ENCODE measurements at regions not wholly inside any gene's neighbourhood (a gene's known extent, or its start where the extent isn't known, plus 50 kb on each side); places are given as distances from the start of the nearest gene placed in this dataset.

- H3K27ac ChIP-seq = peak overlapping the region in 1 of 4 donors; percentile 2
- H3K9me3 ChIP-seq = no peaks in the 10 kb centered on the region
- DNase-seq (no peak), ATAC-seq (no peak)
- in situ Hi-C loops (cut with MboI; ENCODE audit: low sequenced_read_pairs in 4 of 4) (no loop called here), intact Hi-C loops (cut with DNase I; ENCODE audit: low total_unique reads) (no loop called here)
- no peaks in the 10 kb centered on the region for H3K27me3 ChIP-seq
- H3K36me3 ChIP-seq = no peaks in the 10 kb centered on the region
- no peak overlapping the region for H3K4me3 ChIP-seq
- H3K4me1 ChIP-seq = peaks cover 0 to 11% of the 10 kb centered on the region in 2 donors
- no peak for TF ChIP-seq POLR2A (IDR thresholded peaks at IDR 0.05)
These were observed 121.0 kb upstream of the HAAO start for GRCh38 chr2:42913280-42913878.

DNA sequence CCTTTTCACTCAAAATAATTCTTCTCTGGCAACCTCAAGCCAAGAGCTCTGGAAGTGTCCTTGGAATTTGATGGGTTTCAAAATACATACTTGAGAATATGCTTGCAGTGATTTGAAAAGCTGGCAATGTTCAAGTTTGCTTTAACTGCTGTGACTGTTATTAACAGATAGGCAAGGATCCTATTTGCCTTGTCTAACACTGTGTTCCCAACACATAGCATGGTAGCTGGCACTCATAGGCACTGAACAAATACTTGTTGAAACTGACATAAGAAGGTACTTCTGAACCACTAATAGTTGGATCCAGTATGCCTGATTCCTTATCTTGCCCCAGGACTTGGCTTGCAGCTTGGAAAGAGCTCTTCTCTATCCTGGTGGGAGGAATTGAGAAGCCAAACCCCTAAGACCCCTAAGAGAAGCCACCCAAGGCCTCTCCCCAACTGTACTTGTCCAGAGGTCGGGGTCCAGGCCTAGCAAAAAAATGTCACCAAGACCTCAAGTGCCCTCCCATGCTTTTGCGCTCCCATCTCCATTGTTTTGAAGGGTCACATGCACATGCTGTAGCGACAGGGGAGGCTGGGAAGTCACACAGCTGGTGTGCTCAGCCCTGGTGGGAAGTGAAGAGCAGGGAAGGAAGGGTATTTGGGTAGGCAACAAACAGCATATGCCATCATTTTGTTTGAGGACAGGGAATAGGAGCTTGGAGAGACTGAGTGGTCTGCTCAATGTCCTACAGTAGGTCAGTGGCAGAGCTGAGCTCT, 118.4 kb upstream of the HAAO start:
- intact Hi-C loops (cut with DNase I; ENCODE audit: low total_unique reads) (no loop called here), in situ Hi-C loops (cut with MboI; ENCODE audit: low sequenced_read_pairs in 4 of 4) (no loop called here)
- TF ChIP-seq POLR2A (IDR thresholded peaks at IDR 0.05) (no peak), CTCF (IDR thresholded peaks at IDR 0.05 in 4 of 5, conservative IDR thresholded peaks at IDR 0.05 in 1 of 5) (no peak)
- H3K9me3 ChIP-seq = no peaks in the 10 kb centered on the region
- DNase-seq (no peak), ATAC-seq (no peak)
- H3K27ac ChIP-seq = no peak overlapping the region
- peaks cover 22 to 29% of the 10 kb centered on the region in 2 donors for H3K4me1 ChIP-seq
- H3K4me3 ChIP-seq = no peak overlapping the region
- no peaks in the 10 kb centered on the region for H3K27me3 ChIP-seq
- no peaks in the 10 kb centered on the region for H3K36me3 ChIP-seq

DNA sequence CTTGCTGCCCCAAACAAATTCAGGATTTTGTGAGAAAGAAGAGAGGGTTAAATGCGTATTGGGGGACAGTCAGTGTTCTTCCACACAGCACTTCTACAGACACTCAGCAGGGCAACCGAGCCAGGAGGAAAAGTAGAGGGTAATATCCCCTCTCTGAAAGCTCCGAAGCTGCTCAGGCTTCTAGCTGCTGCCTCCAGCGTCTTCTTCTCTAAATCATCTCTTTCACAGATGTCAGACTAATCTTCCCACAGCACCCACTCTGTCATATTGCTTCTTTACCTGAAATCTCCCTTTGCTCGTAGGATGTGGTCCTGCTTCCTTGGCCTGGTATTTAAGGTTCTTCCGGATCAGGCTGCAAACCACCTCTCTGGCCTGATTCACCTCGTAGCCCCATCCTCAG, 117.6 kb upstream of the HAAO start:
- intact Hi-C loops (cut with DNase I; ENCODE audit: low total_unique reads) (loop anchor here (5.0 kb wide), 1 partner anchor 83 kb away; no protein-coding TSS in a partner anchor), in situ Hi-C loops (cut with MboI; ENCODE audit: low sequenced_read_pairs in 4 of 4) (no loop called here)
- TF ChIP-seq CTCF (IDR thresholded peaks at IDR 0.05 in 4 of 5, conservative IDR thresholded peaks at IDR 0.05 in 1 of 5) (no peak), POLR2A (IDR thresholded peaks at IDR 0.05) (no peak)
- H3K4me1 ChIP-seq = peaks cover 30 to 38% of the 10 kb centered on the region in 2 donors
- no peak overlapping the region for H3K27ac ChIP-seq
- DNase-seq (no peak), ATAC-seq (no peak)
- no peaks in the 10 kb centered on the region for H3K36me3 ChIP-seq
- H3K27me3 ChIP-seq = no peaks in the 10 kb centered on the region
- H3K9me3 ChIP-seq = no peaks in the 10 kb centered on the region
- H3K4me3 ChIP-seq = no peak overlapping the region

DNA sequence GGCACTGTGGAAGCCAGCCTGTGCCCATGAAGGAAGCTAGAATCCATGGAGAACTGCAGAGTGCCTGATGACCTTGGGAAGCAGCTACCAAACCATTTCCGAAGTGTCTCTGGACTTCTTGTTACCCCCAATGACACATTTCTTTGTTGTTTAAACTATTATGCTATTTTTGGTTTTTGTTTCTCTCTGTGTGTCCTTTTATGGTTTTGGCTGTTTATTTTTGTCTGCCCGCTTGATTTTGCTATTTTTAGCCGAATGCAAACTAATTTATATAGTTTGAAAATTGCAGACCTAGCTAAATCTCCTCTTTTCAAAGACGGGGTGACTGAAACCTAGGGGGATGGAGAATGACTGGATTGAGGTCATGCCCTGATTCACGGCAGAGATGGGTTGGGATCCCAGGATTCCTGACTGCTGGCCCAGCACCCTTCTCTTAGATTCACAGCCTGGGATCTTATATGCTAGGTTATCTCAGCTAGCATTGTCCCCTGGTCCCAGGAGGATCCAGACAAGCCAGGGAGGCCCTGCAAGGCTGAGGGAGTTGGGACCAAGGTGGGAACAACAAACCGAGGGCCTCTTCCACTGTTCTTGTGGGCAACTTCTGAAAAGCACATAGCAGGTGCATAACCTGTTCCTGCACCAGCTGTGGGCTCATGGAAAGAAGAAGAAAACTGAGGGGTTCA, 116.3 kb upstream of the HAAO start:
- Histone ChIP-seq H3K36me3 (no peaks in the 10 kb centered on the region), H3K27me3 (no peaks in the 10 kb centered on the region), H3K4me3 (no peak overlapping the region), H3K4me1 (peaks cover 34 to 39% of the 10 kb centered on the region in 2 donors), H3K9me3 (no peaks in the 10 kb centered on the region), H3K27ac (peak overlapping the region in 1 of 4 donors; percentile 56)
- intact Hi-C loops (cut with DNase I; ENCODE audit: low total_unique reads) (loop anchor here (5.0 kb wide), 1 partner anchor 81 kb away; no protein-coding TSS in a partner anchor), in situ Hi-C loops (cut with MboI; ENCODE audit: low sequenced_read_pairs in 4 of 4) (no loop called here)
- DNase-seq (no peak), ATAC-seq (no peak)
- TF ChIP-seq POLR2A (IDR thresholded peaks at IDR 0.05) = no peak
- TF ChIP-seq CTCF (IDR thresholded peaks at IDR 0.05 in 4 of 5, conservative IDR thresholded peaks at IDR 0.05 in 1 of 5) = no peak

GRCh38 chr2:42907835-42908234, 115.5 kb upstream of the HAAO start:
- no peak for DNase-seq
- Histone ChIP-seq H3K27me3 (no peaks in the 10 kb centered on the region), H3K4me1 (peaks cover 32 to 35% of the 10 kb centered on the region in 2 donors), H3K9me3 (no peaks in the 10 kb centered on the region), H3K4me3 (no peak overlapping the region), H3K27ac (peak overlapping the region in 3 of 4 donors; percentile 56 to 73 (median 69)), H3K36me3 (no peaks in the 10 kb centered on the region)
- no peak for ATAC-seq
- in situ Hi-C loops (cut with MboI; ENCODE audit: low sequenced_read_pairs in 4 of 4) (no loop called here), intact Hi-C loops (cut with DNase I; ENCODE audit: low total_unique reads) (loop anchor here (5.0 kb wide), 1 partner anchor 81 kb away; no protein-coding TSS in a partner anchor)
- TF ChIP-seq CTCF (IDR thresholded peaks at IDR 0.05 in 4 of 5, conservative IDR thresholded peaks at IDR 0.05 in 1 of 5) (no peak), POLR2A (IDR thresholded peaks at IDR 0.05) (no peak)

Measured in gastrocnemius medialis (tissue), 4 donors.